ENCODE measurements at regions not wholly inside any gene's neighbourhood (a gene's known extent, or its start where the extent isn't known, plus 50 kb on each side); places are given as distances from the start of the nearest gene placed in this dataset.

DNA sequence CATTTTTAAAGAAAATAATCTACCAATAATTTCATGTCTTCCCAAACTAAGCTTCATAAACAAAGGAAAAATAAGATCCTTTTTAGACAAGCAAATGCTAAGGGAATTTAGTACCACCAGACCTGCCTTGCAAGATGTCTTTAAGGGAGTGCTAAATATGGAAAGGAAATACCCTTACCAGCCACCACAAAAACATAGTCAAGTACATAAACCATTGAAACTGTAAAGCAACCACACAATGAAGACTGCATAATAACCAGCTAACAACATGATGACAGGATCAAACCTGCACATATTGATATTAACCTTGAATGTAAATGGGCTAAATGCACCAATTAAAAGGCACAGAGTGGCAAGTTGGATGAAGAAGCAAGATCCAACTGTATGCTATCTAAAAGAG lies 586.5 kb upstream of the NRG3 start:
- Histone ChIP-seq H2BK20ac (ENCODE audit: low read depth, low read length) (no peak overlapping the region), H2AFZ (replicated peaks; ENCODE audit: low read length, poor library complexity) (no peak overlapping the region), H3K79me1 (ENCODE audit: low read depth in 1 of 2, low read length in 2 of 2) (no peaks in the 10 kb centered on the region), H4K5ac (ENCODE audit: low read depth, low read length) (no peak overlapping the region), H3K4ac (ENCODE audit: low read depth, low read length) (no peak overlapping the region), H3K14ac (replicated peaks; ENCODE audit: low read depth, low read length) (no peak overlapping the region), H3K9me3 (ENCODE audit: control insufficient read depth, insufficient read depth, low read length) (peaks cover 10% of the 10 kb centered on the region; the same call in 1 of the 2 replicates), H4K91ac (ENCODE audit: insufficient read depth, low read depth, low read length) (no peak overlapping the region), H2AK9ac (replicated peaks; ENCODE audit: low read depth, low read length, poor library complexity) (no peak overlapping the region), H3K27ac (ENCODE audit: insufficient read depth, low read length) (no peak overlapping the region), H3K9me1 (ENCODE audit: insufficient read depth, low read length) (no peaks in the 10 kb centered on the region), H3K4me2 (ENCODE audit: low read depth, low read length) (no peak overlapping the region), H2AK5ac (ENCODE audit: low read depth, low read length) (no peak overlapping the region), H3K36me3 (ENCODE audit: control insufficient read depth, insufficient read depth, low read length) (no peaks in the 10 kb centered on the region), H2BK5ac (ENCODE audit: low read depth, low read length, poor library complexity, severe bottlenecking) (no peak overlapping the region), H2BK15ac (ENCODE audit: low read depth, low read length) (no peak overlapping the region), H4K20me1 (ENCODE audit: insufficient read depth, low read length) (no peaks in the 10 kb centered on the region), H3K4me1 (ENCODE audit: control insufficient read depth, insufficient read depth, low read length) (no peaks in the 10 kb centered on the region), H3K18ac (ENCODE audit: low read depth, low read length) (no peak overlapping the region), H3K56ac (ENCODE audit: extremely low read depth, insufficient read depth, low read length) (no peak overlapping the region), H2BK120ac (ENCODE audit: low read depth, low read length) (no peak overlapping the region), H3K23ac (ENCODE audit: low read depth, low read length) (no peak overlapping the region), H3K9ac (ENCODE audit: low read depth, low read length) (no peak overlapping the region), H3K27me3 (ENCODE audit: control insufficient read depth, insufficient read depth, low read length) (no peaks in the 10 kb centered on the region), H3K4me3 (ENCODE audit: insufficient read depth, low read depth, low read length) (no peak overlapping the region), H4K8ac (ENCODE audit: low read depth in 2 of 2, low read length in 2 of 2) (no peak overlapping the region)
- dilution Hi-C loops (cut with HindIII; ENCODE audit: low sequenced_read_pairs, unreplicated experiment), result no loop called here
- CTCF ChIA-PET, result no interaction called here
- POLR2A ChIA-PET (ENCODE audit: unreplicated experiment), result no interaction called here
- DNase-seq (no peak), ATAC-seq (ENCODE audit: low read depth) (no peak)
- no peak for TF ChIP-seq RFX5 (IDR thresholded peaks at IDR 0.05; ENCODE audit: low read depth, low read length)
- TF ChIP-seq, protein P1, sequence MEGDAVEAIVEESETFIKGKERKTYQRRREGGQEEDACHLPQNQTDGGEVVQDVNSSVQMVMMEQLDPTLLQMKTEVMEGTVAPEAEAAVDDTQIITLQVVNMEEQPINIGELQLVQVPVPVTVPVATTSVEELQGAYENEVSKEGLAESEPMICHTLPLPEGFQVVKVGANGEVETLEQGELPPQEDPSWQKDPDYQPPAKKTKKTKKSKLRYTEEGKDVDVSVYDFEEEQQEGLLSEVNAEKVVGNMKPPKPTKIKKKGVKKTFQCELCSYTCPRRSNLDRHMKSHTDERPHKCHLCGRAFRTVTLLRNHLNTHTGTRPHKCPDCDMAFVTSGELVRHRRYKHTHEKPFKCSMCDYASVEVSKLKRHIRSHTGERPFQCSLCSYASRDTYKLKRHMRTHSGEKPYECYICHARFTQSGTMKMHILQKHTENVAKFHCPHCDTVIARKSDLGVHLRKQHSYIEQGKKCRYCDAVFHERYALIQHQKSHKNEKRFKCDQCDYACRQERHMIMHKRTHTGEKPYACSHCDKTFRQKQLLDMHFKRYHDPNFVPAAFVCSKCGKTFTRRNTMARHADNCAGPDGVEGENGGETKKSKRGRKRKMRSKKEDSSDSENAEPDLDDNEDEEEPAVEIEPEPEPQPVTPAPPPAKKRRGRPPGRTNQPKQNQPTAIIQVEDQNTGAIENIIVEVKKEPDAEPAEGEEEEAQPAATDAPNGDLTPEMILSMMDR (conservative IDR thresholded peaks at IDR 0.05; ENCODE audit: low read depth, low read length), result no peak
- no peak for TF ChIP-seq MAZ (IDR thresholded peaks at IDR 0.05; ENCODE audit: borderline replicate concordance, low read depth, low read length)
- TF ChIP-seq MXI1 (IDR thresholded peaks at IDR 0.05; ENCODE audit: borderline replicate concordance, low read depth, low read length), result no peak
- no peak for TF ChIP-seq FOS (IDR thresholded peaks at IDR 0.05; ENCODE audit: low read depth, low read length)
- no peak for TF ChIP-seq NFE2L2 (IDR thresholded peaks at IDR 0.05; ENCODE audit: low read depth, low read length)
- TF ChIP-seq BHLHE40 (IDR thresholded peaks at IDR 0.05; ENCODE audit: low read depth, low read length), result no peak
- TF ChIP-seq RCOR1 (IDR thresholded peaks at IDR 0.05; ENCODE audit: insufficient replicate concordance, low read length), result no peak
- TF ChIP-seq RAD21 (IDR thresholded peaks at IDR 0.05; ENCODE audit: low read length), result no peak
- in situ Hi-C loops (cut with MboI; ENCODE audit: low sequenced_read_pairs), result no loop called here
- BruUV-seq (replicated peaks), result no TSS peak
- intact Hi-C loops (cut with micrococcal nuclease), result no loop called here

All from IMR-90 (cell line).